CD4-positive, alpha-beta T cell (primary cell): ENCODE measurements at regions not wholly inside any gene's neighbourhood (a gene's known extent, or its start where the extent isn't known, plus 50 kb on each side); places are given as distances from the start of the nearest gene placed in this dataset.

ENCODE experiments used
- ATAC-seq: fragments of 200-7000 bp; cut with Tn5 transposase; one replicate; pipeline ENCODE4 v1.10.0; 2022; ENCODE audit warnings: mild to moderate bottlenecking; ENCODE audit not compliant: poor library complexity
- CTCF ChIA-PET: fragments of 350-600 bp; sonication (Branson Sonifier 250); formaldehyde crosslinking; loops from one replicate; lab custom pipeline; 2021; ENCODE audit warnings: antibody characterized with exemption, inconsistent platforms; lab: Charles Lee
- POLR2A ChIA-PET: fragments of 350-600 bp; sonication (Branson Sonifier 250); formaldehyde crosslinking; loops from one replicate; lab custom pipeline; 2021; ENCODE audit warnings: antibody characterized with exemption, inconsistent platforms; lab: Charles Lee
- DNase-seq, 14 experiments: peaks; one replicate each; pipeline ENCODE4 v3.0.0-alpha.2; 2013 to 2020; ENCODE audit warnings: mixed read lengths in 2 of 14
- H3K27ac ChIP-seq, 2 donors: one replicate each; pipeline versions ENCODE4 v1.5.1 to v1.7.0; 2013; ENCODE audit warnings: low read length in 2 of 2, low read depth in 1 of 2, mild to moderate bottlenecking in 1 of 2
- H3K27me3 ChIP-seq, 2 experiments: 1 replicate in 1 of 2; 2 replicates in 1 of 2; pipeline versions ENCODE4 v1.6.1 to v1.7.0; 2013; ENCODE audit warnings: low read length in 2 of 2, control low read depth in 1 of 2, mild to moderate bottlenecking in 1 of 2, moderate library complexity in 1 of 2; ENCODE audit not compliant: insufficient read depth in 2 of 2, control insufficient read depth in 1 of 2
- H3K36me3 ChIP-seq: one replicate; pipeline ENCODE4 v1.6.1; 2013; ENCODE audit warnings: low read length, control low read depth; ENCODE audit not compliant: insufficient read depth
- H3K4me1 ChIP-seq: one replicate; pipeline ENCODE4 v1.6.1; 2013; ENCODE audit warnings: low read length, control low read depth; ENCODE audit not compliant: insufficient read depth
- H3K4me3 ChIP-seq: one replicate; pipeline ENCODE4 v1.5.1; 2013; ENCODE audit warnings: mild to moderate bottlenecking, low read length, moderate library complexity
- H3K9me3 ChIP-seq, 2 experiments: 1 replicate in 1 of 2; 2 replicates in 1 of 2; pipeline versions ENCODE4 v1.6.1 to v1.7.0; 2013; ENCODE audit warnings: low read length in 2 of 2, mild to moderate bottlenecking in 2 of 2, control low read depth in 1 of 2, moderate library complexity in 1 of 2; ENCODE audit not compliant: control insufficient read depth in 1 of 2, insufficient read depth in 1 of 2
- H3K27ac Mint-ChIP-seq: one replicate; pipeline ENCODE4 v1.8.0; 2020; ENCODE audit warnings: mixed read lengths
- H3K27me3 Mint-ChIP-seq: one replicate; pipeline ENCODE4 v1.8.0; 2021; ENCODE audit warnings: mixed read lengths
- H3K36me3 Mint-ChIP-seq: one replicate; pipeline ENCODE4 v1.8.0; 2021; ENCODE audit warnings: low read depth, mixed read lengths
- H3K4me1 Mint-ChIP-seq: one replicate; pipeline ENCODE4 v1.8.0; 2021; ENCODE audit warnings: low read depth, mixed read lengths
- H3K4me3 Mint-ChIP-seq: one replicate; pipeline ENCODE4 v1.8.0; 2020; ENCODE audit warnings: mild to moderate bottlenecking, mixed read lengths
- H3K9me3 Mint-ChIP-seq: one replicate; pipeline ENCODE4 v1.8.0; 2020; ENCODE audit warnings: mixed read lengths
- intact Hi-C, 2 experiments: fragments of 100-400 bp; cut with DNase I in 1 of 2; cut with micrococcal nuclease in 1 of 2; formaldehyde crosslinking; loops; one replicate each; pipeline versions ENCODE4 v1.15.1 to v1.9.0; 2023 to 2025; cut with DNase I, micrococcal nuclease
- TF ChIP-seq, protein P1 (sequence below): fragments of 200-600 bp; IDR thresholded peaks from one replicate; pipeline ENCODE4 v1.8.0; 2022; ENCODE audit warnings: antibody characterized with exemption, mild to moderate bottlenecking

DNA sequence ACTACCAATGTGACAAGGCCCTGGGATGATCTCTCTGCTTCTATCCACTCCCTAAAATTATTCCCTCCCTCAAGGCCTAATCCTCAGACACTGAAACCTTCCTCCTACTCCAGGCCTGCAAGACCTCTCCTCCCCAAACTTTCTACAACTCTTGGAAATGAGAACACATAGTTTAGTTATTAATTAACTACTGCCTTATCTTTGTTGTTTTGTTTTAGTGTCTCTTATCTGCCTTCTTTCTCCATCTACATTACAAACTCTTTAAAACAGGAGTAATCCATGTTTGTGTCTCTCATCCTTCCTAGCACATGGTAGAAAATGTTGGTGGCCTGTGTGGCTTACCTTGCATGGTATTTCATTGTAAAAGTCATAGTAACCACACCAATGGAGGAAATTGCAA, 139.9 kb upstream of the G2E3 start:
- Mint-ChIP-seq H3K36me3 (no peaks in the 10 kb centered on the region), H3K27ac (no peak overlapping the region), H3K9me3 (no peaks in the 10 kb centered on the region), H3K4me3 (no peak overlapping the region), H3K27me3 (peaks cover 24% of the 10 kb centered on the region), H3K4me1 (no peaks in the 10 kb centered on the region)
- Histone ChIP-seq H3K4me1 (no peaks in the 10 kb centered on the region), H3K9me3 (no peaks in the 10 kb centered on the region), H3K4me3 (no peak overlapping the region), H3K36me3 (no peaks in the 10 kb centered on the region), H3K27me3 (no peaks in the 10 kb centered on the region), H3K27ac (no peak overlapping the region)
- intact Hi-C loops: no loop called here
- CTCF ChIA-PET: no interaction called here
- TF ChIP-seq, protein P1, sequence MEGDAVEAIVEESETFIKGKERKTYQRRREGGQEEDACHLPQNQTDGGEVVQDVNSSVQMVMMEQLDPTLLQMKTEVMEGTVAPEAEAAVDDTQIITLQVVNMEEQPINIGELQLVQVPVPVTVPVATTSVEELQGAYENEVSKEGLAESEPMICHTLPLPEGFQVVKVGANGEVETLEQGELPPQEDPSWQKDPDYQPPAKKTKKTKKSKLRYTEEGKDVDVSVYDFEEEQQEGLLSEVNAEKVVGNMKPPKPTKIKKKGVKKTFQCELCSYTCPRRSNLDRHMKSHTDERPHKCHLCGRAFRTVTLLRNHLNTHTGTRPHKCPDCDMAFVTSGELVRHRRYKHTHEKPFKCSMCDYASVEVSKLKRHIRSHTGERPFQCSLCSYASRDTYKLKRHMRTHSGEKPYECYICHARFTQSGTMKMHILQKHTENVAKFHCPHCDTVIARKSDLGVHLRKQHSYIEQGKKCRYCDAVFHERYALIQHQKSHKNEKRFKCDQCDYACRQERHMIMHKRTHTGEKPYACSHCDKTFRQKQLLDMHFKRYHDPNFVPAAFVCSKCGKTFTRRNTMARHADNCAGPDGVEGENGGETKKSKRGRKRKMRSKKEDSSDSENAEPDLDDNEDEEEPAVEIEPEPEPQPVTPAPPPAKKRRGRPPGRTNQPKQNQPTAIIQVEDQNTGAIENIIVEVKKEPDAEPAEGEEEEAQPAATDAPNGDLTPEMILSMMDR: no peak
- DNase-seq (no peak), ATAC-seq (no peak)
- POLR2A ChIA-PET: no interaction called here

DNA sequence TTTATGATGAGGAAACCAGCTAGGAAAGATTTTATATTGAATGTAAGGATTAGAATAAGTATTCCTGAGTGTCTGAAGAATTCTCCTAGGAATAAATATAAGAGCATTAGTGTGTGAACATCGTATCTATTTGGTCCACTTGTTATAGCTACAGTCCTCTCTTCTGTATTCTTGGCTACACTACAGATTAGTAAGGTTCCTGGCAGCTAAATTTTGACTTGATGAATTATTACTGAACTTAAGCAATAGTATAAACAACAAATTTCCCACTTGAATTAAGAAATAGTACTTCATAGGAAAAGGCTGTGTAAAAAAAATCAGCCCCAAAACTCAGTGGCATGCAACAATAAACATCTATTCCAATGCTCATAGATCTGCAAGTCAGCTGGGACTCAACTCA, 138.4 kb upstream of the G2E3 start:
- H3K27ac ChIP-seq: no peak overlapping the region
- H3K27ac Mint-ChIP-seq: no peak overlapping the region
- no peaks in the 10 kb centered on the region for H3K36me3 ChIP-seq
- DNase-seq (no peak), ATAC-seq (no peak)
- ChIA-PET POLR2A (no interaction called here), CTCF (no interaction called here)
- H3K36me3 Mint-ChIP-seq: no peaks in the 10 kb centered on the region
- H3K4me1 Mint-ChIP-seq: no peaks in the 10 kb centered on the region
- no peak overlapping the region for H3K4me3 Mint-ChIP-seq
- H3K27me3 ChIP-seq: no peaks in the 10 kb centered on the region
- no peaks in the 10 kb centered on the region for H3K9me3 ChIP-seq
- no peaks in the 10 kb centered on the region for H3K4me1 ChIP-seq
- intact Hi-C loops: no loop called here
- H3K4me3 ChIP-seq: no peak overlapping the region
- TF ChIP-seq, protein P1: no peak
- no peaks in the 10 kb centered on the region for H3K9me3 Mint-ChIP-seq
- H3K27me3 Mint-ChIP-seq: peaks cover 24% of the 10 kb centered on the region

DNA sequence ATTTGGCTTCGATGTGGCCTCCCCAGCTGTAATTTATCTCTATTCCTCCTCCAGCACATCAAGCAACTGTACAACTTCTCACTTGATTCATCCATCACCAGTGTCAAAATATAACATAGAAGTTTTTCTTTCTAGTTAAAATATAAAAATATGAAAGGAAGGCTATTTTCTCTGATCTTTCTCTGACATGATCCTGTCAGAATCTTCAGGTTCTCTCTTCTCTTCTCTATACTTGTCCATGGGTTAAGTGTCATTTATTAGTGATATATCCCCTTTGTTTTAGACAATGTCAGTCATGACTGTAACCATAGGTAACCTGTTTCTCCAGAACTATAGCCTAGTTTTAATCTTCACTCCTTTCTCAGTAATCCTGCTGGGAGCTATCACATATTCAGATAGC, 132.5 kb upstream of the G2E3 start:
- intact Hi-C loops: no loop called here
- no peaks in the 10 kb centered on the region for H3K27me3 ChIP-seq
- no peak overlapping the region for H3K4me3 Mint-ChIP-seq
- H3K4me1 ChIP-seq: no peaks in the 10 kb centered on the region
- H3K27me3 Mint-ChIP-seq: peaks cover 14% of the 10 kb centered on the region
- TF ChIP-seq, protein P1: no peak
- H3K4me1 Mint-ChIP-seq: no peaks in the 10 kb centered on the region
- H3K36me3 ChIP-seq: no peaks in the 10 kb centered on the region
- ATAC-seq: no peak
- no peaks in the 10 kb centered on the region for H3K9me3 Mint-ChIP-seq
- POLR2A ChIA-PET: no interaction called here
- H3K4me3 ChIP-seq: no peak overlapping the region
- CTCF ChIA-PET: no interaction called here
- DNase-seq: no peak
- H3K36me3 Mint-ChIP-seq: no peaks in the 10 kb centered on the region
- H3K27ac Mint-ChIP-seq: no peak overlapping the region
- H3K9me3 ChIP-seq: no peaks in the 10 kb centered on the region
- H3K27ac ChIP-seq: no peak overlapping the region
